ENCODE measurements at regions not wholly inside any gene's neighbourhood (a gene's known extent, or its start where the extent isn't known, plus 50 kb on each side); places are given as distances from the start of the nearest gene placed in this dataset.

GRCh38 chr2:58788402-58788801 lies 547.3 kb upstream of the FANCL start:
- TF ChIP-seq CTCF (IDR thresholded peaks at IDR 0.05; ENCODE audit: insufficient read depth, low read length, poor library complexity, severe bottlenecking): no peak
- TF ChIP-seq EZH2phosphoT487 (conservative IDR thresholded peaks at IDR 0.05; ENCODE audit: low read length): no peak
